Neural progenitor cell (in vitro differentiated cells): ENCODE measurements at regions not wholly inside any gene's neighbourhood (a gene's known extent, or its start where the extent isn't known, plus 50 kb on each side); places are given as distances from the start of the nearest gene placed in this dataset.

Experiments used
- CTCF ChIP-seq: fragments of 200-600 bp; sonication (generic); IDR thresholded peaks from 2 replicates; pipeline ENCODE4 v1.5.1; 2017; ENCODE audit warnings: antibody characterized with exemption, mild to moderate bottlenecking
- EZH2 ChIP-seq: fragments of 200-600 bp; sonication (generic); IDR thresholded peaks from 2 replicates; pipeline ENCODE4 v1.6.1; 2017; ENCODE audit warnings: antibody characterized with exemption, mild to moderate bottlenecking, moderate library complexity
- EZH2phosphoT487 ChIP-seq: fragments of 200-600 bp; sonication (generic); IDR thresholded peaks from 2 replicates; pipeline ENCODE4 v1.6.1; 2017; ENCODE audit warnings: antibody characterized with exemption

GRCh38 chr19:32066056-32066455 is 279.4 kb upstream of the ZNF507 start:
- TF ChIP-seq CTCF: no peak
- no peak for TF ChIP-seq EZH2phosphoT487
- no peak for TF ChIP-seq EZH2
